GM23248 (cell line): ENCODE measurements at regions not wholly inside any gene's neighbourhood (a gene's known extent, or its start where the extent isn't known, plus 50 kb on each side); places are given as distances from the start of the nearest gene placed in this dataset.

Source experiments
- DNase-seq: peaks from one replicate; pipeline ENCODE4 v3.0.0-alpha.2; 2015
- H2AFZ ChIP-seq: fragments of 200-600 bp; sonication (generic); 2 replicates; pipeline ENCODE4 v1.6.1; 2016; ENCODE audit warnings: antibody characterized with exemption
- H3F3A ChIP-seq: fragments of 200-600 bp; sonication (generic); 2 replicates; pipeline ENCODE4 v1.6.1; 2016; ENCODE audit warnings: mild to moderate bottlenecking, antibody characterized with exemption, mixed run types; ENCODE audit not compliant: insufficient read depth
- H3K27ac ChIP-seq: fragments of 200-600 bp; sonication (generic); 2 replicates; pipeline ENCODE4 v1.5.1; 2016; ENCODE audit warnings: mild to moderate bottlenecking
- H3K27me3 ChIP-seq: fragments of 200-600 bp; sonication (generic); replicated peaks from 2 replicates; pipeline ENCODE4 v1.6.1; 2016; ENCODE audit warnings: mild to moderate bottlenecking; ENCODE audit not compliant: insufficient read depth
- H3K36me3 ChIP-seq: fragments of 200-600 bp; sonication (generic); 2 replicates; pipeline ENCODE4 v1.6.1; 2016; ENCODE audit warnings: low read depth, mild to moderate bottlenecking
- H3K4me1 ChIP-seq: fragments of 200-600 bp; sonication (generic); 2 replicates; pipeline ENCODE4 v1.6.1; 2016; ENCODE audit warnings: mild to moderate bottlenecking; ENCODE audit not compliant: insufficient read depth
- H3K4me2 ChIP-seq: fragments of 200-600 bp; sonication (generic); one replicate; pipeline ENCODE4 v1.6.1; 2016; ENCODE audit warnings: mild to moderate bottlenecking; ENCODE audit not compliant: unreplicated experiment
- H3K4me3 ChIP-seq: fragments of 200-600 bp; sonication (generic); 2 replicates; pipeline ENCODE4 v1.5.1; 2016; ENCODE audit warnings: mild to moderate bottlenecking
- H3K79me2 ChIP-seq: fragments of 200-600 bp; sonication (generic); 2 replicates; pipeline ENCODE4 v1.6.1; 2016; ENCODE audit warnings: mild to moderate bottlenecking; ENCODE audit not compliant: insufficient read depth
- H3K9ac ChIP-seq: fragments of 200-600 bp; sonication (generic); 2 replicates; pipeline ENCODE4 v1.6.1; 2016; ENCODE audit warnings: mild to moderate bottlenecking
- H3K9me2 ChIP-seq: fragments of 200-600 bp; sonication (generic); 2 replicates; pipeline ENCODE4 v1.6.1; 2016; ENCODE audit warnings: mixed run types, mild to moderate bottlenecking, moderate library complexity; ENCODE audit not compliant: insufficient read depth
- H3K9me3 ChIP-seq: fragments of 200-600 bp; sonication (generic); one replicate; pipeline ENCODE4 v1.6.1; 2017; ENCODE audit warnings: low read depth
- H4K20me1 ChIP-seq: fragments of 200-600 bp; sonication (generic); 2 replicates; pipeline ENCODE4 v1.6.0; 2016; ENCODE audit not compliant: insufficient read depth
- EZH2 ChIP-seq: fragments of 200-600 bp; sonication (generic); IDR thresholded peaks from 2 replicates; pipeline ENCODE4 v1.6.1; 2018; ENCODE audit warnings: antibody characterized with exemption, mild to moderate bottlenecking; ENCODE audit not compliant: insufficient read depth, poor library complexity, severe bottlenecking
- EZH2phosphoT487 ChIP-seq: fragments of 200-600 bp; sonication (generic); IDR thresholded peaks from 2 replicates; pipeline ENCODE4 v1.6.1; 2018; ENCODE audit warnings: antibody characterized with exemption, moderate library complexity, mild to moderate bottlenecking, low read depth; ENCODE audit not compliant: insufficient read depth
- WGBS, 2 experiments: methylation state at CpG; one replicate each; pipeline ENCODE4 v1.1.6; 2015 to 2017; ENCODE audit warnings: low lambda C conversion rate in 2 of 2, low coverage in 1 of 2; ENCODE audit errors: missing lambda C conversion rate in 2 of 2; 5-methylcytosine and 5-hydroxymethylcytosine counted together
- in situ Hi-C: fragments of 300-500 bp; cut with MboI; formaldehyde crosslinking; loops from 2 replicates; pipeline ENCODE4 v1.15.0; 2020

- no peak for TF ChIP-seq EZH2phosphoT487
- TF ChIP-seq EZH2, result no peak
- WGBS, 2 experiments, result 25 to 66% methylated on average over 3 of the region's 3 CpGs
- Histone ChIP-seq H3K9ac (no peak overlapping the region), H2AFZ (no peak overlapping the region), H3K36me3 (no peaks in the 10 kb centered on the region), H3K4me2 (no peak overlapping the region), H3K9me2 (no peaks in the 10 kb centered on the region), H3K4me3 (no peak overlapping the region), H3K9me3 (no peaks in the 10 kb centered on the region), H3K4me1 (no peaks in the 10 kb centered on the region), H4K20me1 (no peaks in the 10 kb centered on the region), H3K27me3 (no peaks in the 10 kb centered on the region), H3F3A (no peaks in the 10 kb centered on the region), H3K27ac (no peak overlapping the region), H3K79me2 (no peaks in the 10 kb centered on the region)
- in situ Hi-C loops, result no loop called here
- DNase-seq, result no peak
Measured at GRCh38 chrX:137172317-137172948, 138.6 kb upstream of the GPR101 start.

- Histone ChIP-seq H3F3A (no peaks in the 10 kb centered on the region), H3K9me2 (no peaks in the 10 kb centered on the region), H3K9me3 (no peaks in the 10 kb centered on the region), H2AFZ (no peak overlapping the region), H3K27me3 (no peaks in the 10 kb centered on the region), H3K79me2 (no peaks in the 10 kb centered on the region), H3K4me3 (no peak overlapping the region), H3K36me3 (no peaks in the 10 kb centered on the region), H3K9ac (no peak overlapping the region), H3K4me1 (no peaks in the 10 kb centered on the region), H3K4me2 (no peak overlapping the region), H4K20me1 (no peaks in the 10 kb centered on the region), H3K27ac (no peak overlapping the region)
- TF ChIP-seq EZH2phosphoT487 (no peak), EZH2 (no peak)
- WGBS, 2 experiments, result 0% methylated on average over 1 of the region's 1 CpG
- no peak for DNase-seq
- in situ Hi-C loops, result no loop called here
Measured at GRCh38 chrX:137171626-137172025, 137.8 kb upstream of the GPR101 start.

GRCh38 chrX:137166591-137166990 is 132.8 kb upstream of the GPR101 start:
- no peaks in the 10 kb centered on the region for H3K79me2 ChIP-seq
- no peaks in the 10 kb centered on the region for H3K9me2 ChIP-seq
- H2AFZ ChIP-seq, result no peak overlapping the region
- H3K4me1 ChIP-seq, result no peaks in the 10 kb centered on the region
- in situ Hi-C loops, result no loop called here
- no peaks in the 10 kb centered on the region for H4K20me1 ChIP-seq
- no peaks in the 10 kb centered on the region for H3K27me3 ChIP-seq
- no peaks in the 10 kb centered on the region for H3K9me3 ChIP-seq
- no peak overlapping the region for H3K4me3 ChIP-seq
- TF ChIP-seq EZH2phosphoT487, result no peak
- no peak for TF ChIP-seq EZH2
- H3K9ac ChIP-seq, result no peak overlapping the region
- no peak overlapping the region for H3K4me2 ChIP-seq
- no peaks in the 10 kb centered on the region for H3F3A ChIP-seq
- 0% methylated on average over 2 of the region's 2 CpGs for WGBS, 2 experiments
- no peak for DNase-seq
- H3K36me3 ChIP-seq, result no peaks in the 10 kb centered on the region
- no peak overlapping the region for H3K27ac ChIP-seq

- Histone ChIP-seq H3K4me3 (no peak overlapping the region), H3F3A (no peaks in the 10 kb centered on the region), H3K36me3 (no peaks in the 10 kb centered on the region), H3K9me2 (no peaks in the 10 kb centered on the region), H4K20me1 (no peaks in the 10 kb centered on the region), H3K27me3 (no peaks in the 10 kb centered on the region), H2AFZ (no peak overlapping the region), H3K79me2 (no peaks in the 10 kb centered on the region), H3K27ac (no peak overlapping the region), H3K9ac (no peak overlapping the region), H3K4me2 (no peak overlapping the region), H3K4me1 (no peaks in the 10 kb centered on the region), H3K9me3 (no peaks in the 10 kb centered on the region)
- in situ Hi-C loops, result no loop called here
- TF ChIP-seq EZH2 (no peak), EZH2phosphoT487 (no peak)
- no peak for DNase-seq
- WGBS, 2 experiments, result 11 to 19% methylated on average over 3 of the region's 3 CpGs
Measured at GRCh38 chrX:137164329-137164728, 130.5 kb upstream of the GPR101 start.

GRCh38 chrX:137151403-137151802 is 117.6 kb upstream of the GPR101 start:
- Histone ChIP-seq H3K36me3 (no peaks in the 10 kb centered on the region), H2AFZ (no peak overlapping the region), H3K4me1 (no peaks in the 10 kb centered on the region), H3K4me2 (no peak overlapping the region), H3K9ac (no peak overlapping the region), H3K27me3 (no peaks in the 10 kb centered on the region), H4K20me1 (no peaks in the 10 kb centered on the region), H3K79me2 (no peaks in the 10 kb centered on the region), H3K4me3 (no peak overlapping the region), H3K9me2 (no peaks in the 10 kb centered on the region), H3F3A (no peaks in the 10 kb centered on the region), H3K9me3 (no peaks in the 10 kb centered on the region), H3K27ac (no peak overlapping the region)
- WGBS, 2 experiments, result 0 to 3% methylated on average over 3 of the region's 3 CpGs
- in situ Hi-C loops, result no loop called here
- no peak for DNase-seq
- no peak for TF ChIP-seq EZH2
- TF ChIP-seq EZH2phosphoT487, result no peak
